NCI-H146 treated with DMSO at 0.1 percent for 48 hours (cell line): ENCODE measurements at regions not wholly inside any gene's neighbourhood (a gene's known extent, or its start where the extent isn't known, plus 50 kb on each side); places are given as distances from the start of the nearest gene placed in this dataset.
"Not testable (repeated sequence)": the region's sequence is repeated elsewhere in the genome, so short reads cannot be mapped to it uniquely, and the experiment has no call there.

ENCODE experiments used
- DNase-seq: peaks from one replicate; lab custom pipeline; 2025; ENCODE audit not compliant: unreplicated experiment; lab: John Stamatoyannopoulos, UW

GRCh38 chr6:67804808-67805207 lies 830.3 kb upstream of the ADGRB3 start:
- not testable (repeated sequence) for DNase-seq

- DNase-seq, result no peak
Observed at GRCh38 chr6:67802771-67803170, 832.3 kb upstream of the ADGRB3 start.

GRCh38 chr6:67792996-67793395 lies 842.1 kb upstream of the ADGRB3 start:
- no peak for DNase-seq

GRCh38 chr6:67790569-67790968 lies 844.5 kb upstream of the ADGRB3 start:
- DNase-seq, result no peak

GRCh38 chr6:67787119-67787518 lies 848.0 kb upstream of the ADGRB3 start:
- DNase-seq, result not testable (repeated sequence)

GRCh38 chr6:67779876-67780275 lies 855.2 kb upstream of the ADGRB3 start:
- DNase-seq, result no peak

- DNase-seq, result no peak
Observed at GRCh38 chr6:67775333-67775732, 859.7 kb upstream of the ADGRB3 start.

GRCh38 chr6:67768972-67769371 lies 866.1 kb upstream of the ADGRB3 start:
- DNase-seq, result no peak

- not testable (repeated sequence) for DNase-seq
Observed at GRCh38 chr6:67767046-67767822, 867.8 kb upstream of the ADGRB3 start.

GRCh38 chr6:67766057-67766456 lies 869.0 kb upstream of the ADGRB3 start:
- no peak for DNase-seq

GRCh38 chr6:67759001-67759400 lies 876.1 kb upstream of the ADGRB3 start:
- DNase-seq, result no peak

GRCh38 chr6:67757465-67758033 lies 877.5 kb upstream of the ADGRB3 start:
- DNase-seq, result no peak

- DNase-seq, result no peak
Observed at GRCh38 chr6:67748521-67748920, 886.6 kb upstream of the ADGRB3 start.

GRCh38 chr6:67736816-67737215 lies 898.3 kb upstream of the ADGRB3 start:
- DNase-seq, result no peak

GRCh38 chr6:67736161-67736560 lies 898.9 kb upstream of the ADGRB3 start:
- no peak for DNase-seq

- DNase-seq, result no peak
Observed at GRCh38 chr6:67735623-67736022, 899.5 kb upstream of the ADGRB3 start.

- DNase-seq, result no peak
Observed at GRCh38 chr6:67722861-67723261, 912.2 kb upstream of the ADGRB3 start.

GRCh38 chr6:67717281-67717680 lies 917.8 kb upstream of the ADGRB3 start:
- DNase-seq, result no peak

GRCh38 chr6:67706388-67706787 lies 928.7 kb upstream of the ADGRB3 start:
- DNase-seq, result no peak

GRCh38 chr6:67698534-67698933 lies 936.5 kb upstream of the ADGRB3 start:
- DNase-seq, result no peak

- no peak for DNase-seq
Observed at GRCh38 chr6:67694127-67694526, 941.0 kb upstream of the ADGRB3 start.

GRCh38 chr6:67689329-67689728 lies 945.8 kb upstream of the ADGRB3 start:
- no peak for DNase-seq

- no peak for DNase-seq
Observed at GRCh38 chr6:67687396-67687795, 947.7 kb upstream of the ADGRB3 start.
